ENCODE measurements at regions not wholly inside any gene's neighbourhood (a gene's known extent, or its start where the extent isn't known, plus 50 kb on each side); places are given as distances from the start of the nearest gene placed in this dataset.

DNA sequence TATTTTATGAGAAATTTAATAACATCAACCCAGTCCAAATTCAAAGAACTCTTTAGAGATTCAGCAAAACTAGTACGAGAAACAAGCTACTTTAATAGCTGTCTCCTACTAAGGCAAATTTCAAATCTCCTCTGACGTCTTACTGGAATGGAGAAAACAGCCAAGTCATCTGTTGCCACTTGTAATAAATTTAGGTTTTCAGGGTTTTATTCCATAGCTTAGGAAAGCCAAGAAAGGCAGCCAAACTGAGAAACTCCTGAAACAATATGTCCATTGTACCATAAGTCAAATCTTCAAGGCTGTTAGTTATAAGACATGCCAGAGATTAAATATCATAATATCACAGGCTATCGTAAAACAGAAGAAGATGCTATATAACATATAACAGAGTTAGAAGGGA is 524.6 kb upstream of the SETBP1 start:
- no peaks in the 10 kb centered on the region for H3K9me3 ChIP-seq
- H3K27me3 ChIP-seq = no peaks in the 10 kb centered on the region
- WGBS, 2 donors (ENCODE audit: low coverage in 1 of 2) = 50 to 56% methylated on average over 3 of the region's 3 CpGs
- no peak for ATAC-seq
- TF ChIP-seq POLR2A (IDR thresholded peaks at IDR 0.05) = no peak
- TF ChIP-seq EP300 (IDR thresholded peaks at IDR 0.05) = no peak
- TF ChIP-seq, protein P1, sequence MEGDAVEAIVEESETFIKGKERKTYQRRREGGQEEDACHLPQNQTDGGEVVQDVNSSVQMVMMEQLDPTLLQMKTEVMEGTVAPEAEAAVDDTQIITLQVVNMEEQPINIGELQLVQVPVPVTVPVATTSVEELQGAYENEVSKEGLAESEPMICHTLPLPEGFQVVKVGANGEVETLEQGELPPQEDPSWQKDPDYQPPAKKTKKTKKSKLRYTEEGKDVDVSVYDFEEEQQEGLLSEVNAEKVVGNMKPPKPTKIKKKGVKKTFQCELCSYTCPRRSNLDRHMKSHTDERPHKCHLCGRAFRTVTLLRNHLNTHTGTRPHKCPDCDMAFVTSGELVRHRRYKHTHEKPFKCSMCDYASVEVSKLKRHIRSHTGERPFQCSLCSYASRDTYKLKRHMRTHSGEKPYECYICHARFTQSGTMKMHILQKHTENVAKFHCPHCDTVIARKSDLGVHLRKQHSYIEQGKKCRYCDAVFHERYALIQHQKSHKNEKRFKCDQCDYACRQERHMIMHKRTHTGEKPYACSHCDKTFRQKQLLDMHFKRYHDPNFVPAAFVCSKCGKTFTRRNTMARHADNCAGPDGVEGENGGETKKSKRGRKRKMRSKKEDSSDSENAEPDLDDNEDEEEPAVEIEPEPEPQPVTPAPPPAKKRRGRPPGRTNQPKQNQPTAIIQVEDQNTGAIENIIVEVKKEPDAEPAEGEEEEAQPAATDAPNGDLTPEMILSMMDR (IDR thresholded peaks at IDR 0.05) = no peak
- no peak for TF ChIP-seq POLR2AphosphoS5 (IDR thresholded peaks at IDR 0.05)
- no peak overlapping the region for H3K4me3 ChIP-seq
- H3K4me1 ChIP-seq = no peaks in the 10 kb centered on the region
- no peak overlapping the region for H3K27ac ChIP-seq
- H3K36me3 ChIP-seq = no peaks in the 10 kb centered on the region

DNA sequence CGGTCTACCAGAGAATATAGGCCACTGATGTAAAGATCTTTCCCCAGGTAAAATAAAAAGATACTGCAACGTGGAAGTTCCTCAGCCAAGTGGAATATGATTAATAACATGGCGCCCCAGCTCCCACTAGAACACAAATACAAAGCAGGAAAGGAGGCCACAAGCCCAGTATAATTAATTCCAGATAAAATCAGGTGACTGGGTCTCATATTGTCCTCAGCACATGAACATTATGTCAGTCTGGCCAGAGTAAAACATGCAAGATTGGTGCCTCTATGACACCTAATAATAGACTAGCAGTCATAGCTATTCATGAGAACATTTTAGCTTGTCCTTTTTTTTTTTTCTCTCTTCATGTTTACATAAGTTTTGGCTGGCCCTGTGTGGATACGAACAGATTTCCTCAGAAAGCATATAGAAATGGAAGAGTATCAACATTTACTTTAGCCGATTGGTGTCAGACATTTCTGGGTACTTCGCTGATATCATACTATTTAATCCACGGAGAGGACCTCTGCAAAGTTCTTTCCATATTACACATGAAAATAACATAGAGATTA is 523.8 kb upstream of the SETBP1 start:
- Histone ChIP-seq H3K27me3 (no peaks in the 10 kb centered on the region), H3K4me3 (no peak overlapping the region), H3K9me3 (peaks cover 0 to 1% (median 0%) of the 10 kb centered on the region in 3 donors), H3K27ac (no peak overlapping the region), H3K4me1 (no peaks in the 10 kb centered on the region), H3K36me3 (no peaks in the 10 kb centered on the region)
- ATAC-seq = no peak
- WGBS, 2 donors (ENCODE audit: low coverage in 1 of 2) = 64 to 68% methylated on average over 7 of the region's 7 CpGs
- TF ChIP-seq, protein P1 (IDR thresholded peaks at IDR 0.05) = no peak
- no peak for TF ChIP-seq EP300 (IDR thresholded peaks at IDR 0.05)
- no peak for TF ChIP-seq POLR2A (IDR thresholded peaks at IDR 0.05)
- TF ChIP-seq POLR2AphosphoS5 (IDR thresholded peaks at IDR 0.05) = no peak

DNA sequence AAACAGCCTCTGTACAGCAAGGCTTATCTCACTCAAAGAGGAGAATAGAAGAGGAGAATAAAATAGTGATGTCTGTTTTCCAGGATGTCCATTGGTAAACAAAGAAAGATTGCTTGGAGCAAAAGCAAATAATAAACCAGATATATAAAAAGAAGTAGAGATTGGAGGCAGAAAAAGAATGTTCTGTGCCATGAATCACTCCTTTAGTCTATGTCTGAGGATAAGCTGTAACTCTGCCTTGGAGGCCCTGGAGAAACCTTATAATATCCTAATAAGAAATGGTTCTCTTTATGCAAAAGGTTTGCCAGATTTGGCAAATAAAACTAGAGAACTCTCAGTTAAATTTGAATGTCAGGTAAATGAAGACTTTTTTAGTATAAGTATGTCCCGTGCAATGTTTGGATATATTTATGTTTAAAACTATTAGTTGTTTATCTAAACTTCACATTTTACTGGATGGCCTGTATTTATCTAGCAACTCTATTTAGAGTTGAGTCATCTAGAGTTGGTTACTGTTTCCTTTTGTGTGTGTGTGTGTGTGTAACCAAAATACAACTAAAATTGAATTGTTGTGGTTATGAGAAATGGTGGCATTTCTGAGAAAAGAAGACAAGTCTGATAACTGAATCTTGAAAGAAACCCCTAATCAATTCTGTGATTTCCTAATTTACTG is 510.3 kb upstream of the SETBP1 start:
- H3K27me3 ChIP-seq = no peaks in the 10 kb centered on the region
- no peaks in the 10 kb centered on the region for H3K4me1 ChIP-seq
- WGBS, 2 donors (ENCODE audit: low coverage in 1 of 2) = 62 to 76% methylated on average over 1 of the region's 1 CpG

DNA sequence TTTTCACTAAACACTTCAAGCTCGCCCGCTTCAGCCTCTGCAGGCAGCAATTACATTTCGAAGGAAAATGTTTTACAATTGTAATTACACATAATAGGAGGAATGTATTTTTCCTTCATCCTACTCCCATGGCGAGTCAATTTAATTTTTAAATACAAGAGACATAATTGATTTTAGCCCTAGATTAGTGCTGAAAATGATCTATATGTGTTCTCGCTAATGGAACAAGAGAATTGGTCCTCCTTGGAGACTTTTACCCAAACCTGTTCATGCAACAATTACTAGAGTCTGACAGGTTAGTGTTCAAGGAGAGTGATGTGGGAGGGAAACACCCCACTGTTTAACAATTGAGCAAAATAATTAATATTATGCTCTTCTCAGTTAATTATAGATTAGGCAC is 509.4 kb upstream of the SETBP1 start:
- TF ChIP-seq POLR2AphosphoS5 (IDR thresholded peaks at IDR 0.05) = no peak
- TF ChIP-seq POLR2A (IDR thresholded peaks at IDR 0.05) = no peak
- no peak for TF ChIP-seq EP300 (IDR thresholded peaks at IDR 0.05)
- TF ChIP-seq, protein P1 (IDR thresholded peaks at IDR 0.05) = no peak
- Histone ChIP-seq H3K4me1 (no peaks in the 10 kb centered on the region), H3K9me3 (no peaks in the 10 kb centered on the region), H3K4me3 (no peak overlapping the region), H3K27me3 (no peaks in the 10 kb centered on the region), H3K27ac (no peak overlapping the region), H3K36me3 (no peaks in the 10 kb centered on the region)
- 95 to 100% methylated on average over 4 to 5 of the region's 5 CpGs for WGBS, 2 donors (ENCODE audit: low coverage in 1 of 2)
- ATAC-seq = no peak

More for the DNA sequence above, 510.3 kb upstream of the SETBP1 start:
- H3K4me3 ChIP-seq = no peak overlapping the region
- H3K36me3 ChIP-seq = no peaks in the 10 kb centered on the region
- no peak for ATAC-seq
- no peaks in the 10 kb centered on the region for H3K9me3 ChIP-seq
- TF ChIP-seq EP300 (IDR thresholded peaks at IDR 0.05) = no peak
- no peak for TF ChIP-seq POLR2A (IDR thresholded peaks at IDR 0.05)
- no peak overlapping the region for H3K27ac ChIP-seq

DNA sequence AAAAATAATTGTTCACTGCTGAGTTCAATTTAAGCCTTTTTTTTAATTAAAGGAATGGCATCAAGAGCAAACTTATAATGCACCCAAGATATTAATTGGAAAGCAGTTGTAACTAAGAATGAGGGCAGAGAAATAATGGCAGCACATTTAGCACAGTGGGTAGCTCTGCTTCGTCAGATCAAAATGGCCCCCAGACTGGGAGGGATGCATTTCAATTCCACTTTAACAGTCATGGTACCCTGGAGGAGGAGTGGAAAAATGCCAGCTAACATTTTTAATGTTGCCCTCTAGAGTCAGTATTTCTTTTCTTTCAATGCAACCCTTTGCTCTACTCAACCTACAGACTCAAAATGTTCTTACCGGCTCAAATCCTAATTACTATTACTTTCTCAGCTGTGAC is 504.8 kb upstream of the SETBP1 start:
- Histone ChIP-seq H3K4me3 (no peak overlapping the region), H3K9me3 (no peaks in the 10 kb centered on the region), H3K4me1 (no peaks in the 10 kb centered on the region), H3K27me3 (no peaks in the 10 kb centered on the region), H3K27ac (no peak overlapping the region), H3K36me3 (no peaks in the 10 kb centered on the region)
- TF ChIP-seq EP300 (IDR thresholded peaks at IDR 0.05) (no peak), POLR2AphosphoS5 (IDR thresholded peaks at IDR 0.05) (no peak), POLR2A (IDR thresholded peaks at IDR 0.05) (no peak)
- TF ChIP-seq, protein P1 (IDR thresholded peaks at IDR 0.05) = no peak
- ATAC-seq = no peak
- WGBS, 2 donors (ENCODE audit: low coverage in 1 of 2) = 95 to 100% methylated on average over 2 of the region's 2 CpGs

Data from gastroesophageal sphincter (tissue), 4 donors.